ENCODE measurements at regions not wholly inside any gene's neighbourhood (a gene's known extent, or its start where the extent isn't known, plus 50 kb on each side); places are given as distances from the start of the nearest gene placed in this dataset.

DNA sequence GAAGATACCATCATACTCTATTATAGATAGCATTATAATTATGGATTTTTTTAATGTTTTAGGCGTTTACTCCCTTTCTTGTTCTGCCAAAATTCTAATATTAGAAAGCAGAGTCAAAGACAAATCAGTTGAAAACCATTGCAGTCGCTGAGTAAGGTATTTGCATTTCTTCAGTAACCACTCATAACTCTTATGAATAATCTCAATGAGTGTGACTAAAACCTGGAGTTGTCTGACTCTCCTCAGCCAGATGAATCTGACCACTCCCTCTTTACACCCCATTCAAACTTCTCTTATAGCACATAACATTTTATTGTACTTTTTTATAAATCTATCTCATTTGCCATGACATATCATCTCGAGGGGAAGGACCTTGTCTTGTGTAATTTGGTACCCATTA is 1006.5 kb downstream of the DIAPH3 start:
- TF ChIP-seq, protein P1, sequence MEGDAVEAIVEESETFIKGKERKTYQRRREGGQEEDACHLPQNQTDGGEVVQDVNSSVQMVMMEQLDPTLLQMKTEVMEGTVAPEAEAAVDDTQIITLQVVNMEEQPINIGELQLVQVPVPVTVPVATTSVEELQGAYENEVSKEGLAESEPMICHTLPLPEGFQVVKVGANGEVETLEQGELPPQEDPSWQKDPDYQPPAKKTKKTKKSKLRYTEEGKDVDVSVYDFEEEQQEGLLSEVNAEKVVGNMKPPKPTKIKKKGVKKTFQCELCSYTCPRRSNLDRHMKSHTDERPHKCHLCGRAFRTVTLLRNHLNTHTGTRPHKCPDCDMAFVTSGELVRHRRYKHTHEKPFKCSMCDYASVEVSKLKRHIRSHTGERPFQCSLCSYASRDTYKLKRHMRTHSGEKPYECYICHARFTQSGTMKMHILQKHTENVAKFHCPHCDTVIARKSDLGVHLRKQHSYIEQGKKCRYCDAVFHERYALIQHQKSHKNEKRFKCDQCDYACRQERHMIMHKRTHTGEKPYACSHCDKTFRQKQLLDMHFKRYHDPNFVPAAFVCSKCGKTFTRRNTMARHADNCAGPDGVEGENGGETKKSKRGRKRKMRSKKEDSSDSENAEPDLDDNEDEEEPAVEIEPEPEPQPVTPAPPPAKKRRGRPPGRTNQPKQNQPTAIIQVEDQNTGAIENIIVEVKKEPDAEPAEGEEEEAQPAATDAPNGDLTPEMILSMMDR (IDR thresholded peaks at IDR 0.05): no peak
- no peak for TF ChIP-seq POLR2A (IDR thresholded peaks at IDR 0.05)
